HFF-Myc (cell line): ENCODE measurements at regions not wholly inside any gene's neighbourhood (a gene's known extent, or its start where the extent isn't known, plus 50 kb on each side); places are given as distances from the start of the nearest gene placed in this dataset.
"Not testable (repeated sequence)": the region's sequence is repeated elsewhere in the genome, so short reads cannot be mapped to it uniquely, and the experiment has no call there.

Experiments used
- DNase-seq: peaks from one replicate; pipeline ENCODE4 v3.0.0-alpha.2; 2011; ENCODE audit warnings: low read depth; ENCODE audit errors: extremely low read depth
- H3K4me3 ChIP-seq: replicated peaks from 2 replicates; pipeline ENCODE4 v1.5.1; 2011; ENCODE audit warnings: low read depth, mild to moderate bottlenecking, control low read depth, low read length
- TF ChIP-seq, protein P1 (sequence below): IDR thresholded peaks from 2 replicates; pipeline ENCODE4 v1.5.1; 2012; ENCODE audit warnings: mild to moderate bottlenecking, low read depth, low read length, control low read depth; ENCODE audit errors: missing control alignments

DNA sequence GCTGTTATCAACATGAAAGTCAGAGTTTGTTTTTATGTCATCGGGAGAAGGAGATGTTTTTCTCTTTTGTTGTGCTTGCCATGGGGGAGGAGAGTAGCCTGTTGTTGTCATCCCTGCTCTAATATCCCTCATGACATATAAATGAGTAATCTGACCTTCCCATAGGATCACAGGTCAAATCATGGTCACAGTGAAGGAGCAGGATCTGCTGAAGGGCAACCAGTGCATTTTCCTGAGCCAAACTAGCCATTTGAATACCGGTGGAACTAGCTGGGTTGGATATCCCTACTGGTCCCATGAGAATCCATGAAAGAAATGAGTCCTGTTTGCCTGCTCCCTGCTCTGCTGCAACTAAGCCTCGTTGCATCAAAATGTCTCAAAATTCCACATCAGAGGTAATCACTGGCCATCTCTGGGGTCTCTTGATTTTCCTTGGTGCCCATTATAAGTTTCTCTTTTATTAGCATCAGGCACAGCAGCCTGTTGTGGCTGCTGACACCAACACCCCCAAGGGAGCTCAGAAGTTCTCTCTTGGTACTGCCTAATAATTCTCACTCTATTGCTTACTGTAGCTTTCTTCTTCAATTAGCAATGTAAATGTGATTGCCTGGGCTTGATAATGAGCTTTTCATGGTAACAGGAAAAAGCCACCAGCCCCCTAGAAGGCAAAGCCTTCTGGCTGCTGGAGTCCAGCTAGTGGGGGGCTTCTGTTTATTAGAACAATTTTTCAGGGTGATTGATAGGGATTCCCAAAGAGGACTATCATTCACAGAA lies 211.4 kb upstream of the ERCC4 start:
- H3K4me3 ChIP-seq: no peak overlapping the region
- TF ChIP-seq, protein P1, sequence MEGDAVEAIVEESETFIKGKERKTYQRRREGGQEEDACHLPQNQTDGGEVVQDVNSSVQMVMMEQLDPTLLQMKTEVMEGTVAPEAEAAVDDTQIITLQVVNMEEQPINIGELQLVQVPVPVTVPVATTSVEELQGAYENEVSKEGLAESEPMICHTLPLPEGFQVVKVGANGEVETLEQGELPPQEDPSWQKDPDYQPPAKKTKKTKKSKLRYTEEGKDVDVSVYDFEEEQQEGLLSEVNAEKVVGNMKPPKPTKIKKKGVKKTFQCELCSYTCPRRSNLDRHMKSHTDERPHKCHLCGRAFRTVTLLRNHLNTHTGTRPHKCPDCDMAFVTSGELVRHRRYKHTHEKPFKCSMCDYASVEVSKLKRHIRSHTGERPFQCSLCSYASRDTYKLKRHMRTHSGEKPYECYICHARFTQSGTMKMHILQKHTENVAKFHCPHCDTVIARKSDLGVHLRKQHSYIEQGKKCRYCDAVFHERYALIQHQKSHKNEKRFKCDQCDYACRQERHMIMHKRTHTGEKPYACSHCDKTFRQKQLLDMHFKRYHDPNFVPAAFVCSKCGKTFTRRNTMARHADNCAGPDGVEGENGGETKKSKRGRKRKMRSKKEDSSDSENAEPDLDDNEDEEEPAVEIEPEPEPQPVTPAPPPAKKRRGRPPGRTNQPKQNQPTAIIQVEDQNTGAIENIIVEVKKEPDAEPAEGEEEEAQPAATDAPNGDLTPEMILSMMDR: no peak
- DNase-seq: no peak

DNA sequence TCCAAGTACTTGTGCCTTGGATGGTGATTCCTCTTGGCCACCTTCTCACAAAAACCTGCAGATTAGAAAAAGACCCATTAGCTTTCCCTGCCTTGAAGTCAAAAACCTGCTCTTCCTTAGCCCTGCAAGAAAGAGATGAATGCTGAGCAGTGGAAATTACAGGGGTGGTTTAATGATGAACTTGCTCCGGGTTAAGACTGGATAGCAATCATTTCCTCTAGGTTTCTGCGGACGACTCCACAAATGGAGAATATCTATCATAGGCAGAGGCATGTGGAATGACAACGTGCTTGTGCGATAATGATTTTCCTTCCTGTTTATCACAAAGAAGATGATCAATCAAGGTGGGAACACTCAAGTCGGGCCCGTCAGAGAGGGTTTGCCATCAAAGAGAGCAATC lies 201.2 kb upstream of the ERCC4 start:
- TF ChIP-seq, protein P1: no peak
- H3K4me3 ChIP-seq: no peak overlapping the region
- no peak for DNase-seq

DNA sequence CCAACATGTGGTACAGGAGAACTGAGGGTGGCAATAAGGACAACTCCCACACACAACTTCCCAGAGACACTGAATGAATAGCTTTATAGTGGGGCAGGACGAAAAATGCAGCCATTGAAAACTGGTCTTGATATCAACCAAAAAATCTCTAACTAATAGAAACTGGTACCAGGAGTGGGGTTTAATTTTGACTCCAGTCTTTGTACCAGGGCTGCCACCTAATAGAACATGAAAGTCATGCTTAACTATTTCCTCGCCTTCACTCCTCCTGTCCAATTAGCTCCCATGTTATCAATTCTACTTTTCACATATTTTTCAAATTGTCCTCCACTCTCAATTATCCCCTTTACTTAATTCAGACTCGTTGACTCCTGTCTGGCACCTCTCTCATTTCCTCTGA lies 192.0 kb upstream of the ERCC4 start:
- H3K4me3 ChIP-seq: no peak overlapping the region
- TF ChIP-seq, protein P1: no peak
- no peak for DNase-seq

DNA sequence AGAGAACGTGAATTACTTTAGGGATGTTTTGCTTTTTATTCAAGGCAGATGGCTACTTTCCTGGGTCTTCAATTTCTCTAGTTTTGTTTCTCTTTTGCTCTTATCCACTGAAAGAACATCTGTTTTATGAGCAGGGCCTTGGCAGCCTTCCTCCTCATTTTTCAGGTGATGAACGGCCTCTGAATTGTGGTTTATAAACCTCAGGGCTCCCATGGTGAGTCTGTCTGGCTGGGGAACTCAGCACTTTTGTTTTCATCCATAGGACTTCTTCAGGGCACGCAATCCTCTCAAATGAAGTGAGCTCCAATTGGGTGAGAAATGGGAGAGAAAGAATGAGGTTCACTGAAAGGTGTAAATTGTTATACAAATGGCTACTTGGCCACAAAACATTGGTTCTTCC lies 186.4 kb upstream of the ERCC4 start:
- no peak overlapping the region for H3K4me3 ChIP-seq
- DNase-seq: no peak
- TF ChIP-seq, protein P1: no peak

DNA sequence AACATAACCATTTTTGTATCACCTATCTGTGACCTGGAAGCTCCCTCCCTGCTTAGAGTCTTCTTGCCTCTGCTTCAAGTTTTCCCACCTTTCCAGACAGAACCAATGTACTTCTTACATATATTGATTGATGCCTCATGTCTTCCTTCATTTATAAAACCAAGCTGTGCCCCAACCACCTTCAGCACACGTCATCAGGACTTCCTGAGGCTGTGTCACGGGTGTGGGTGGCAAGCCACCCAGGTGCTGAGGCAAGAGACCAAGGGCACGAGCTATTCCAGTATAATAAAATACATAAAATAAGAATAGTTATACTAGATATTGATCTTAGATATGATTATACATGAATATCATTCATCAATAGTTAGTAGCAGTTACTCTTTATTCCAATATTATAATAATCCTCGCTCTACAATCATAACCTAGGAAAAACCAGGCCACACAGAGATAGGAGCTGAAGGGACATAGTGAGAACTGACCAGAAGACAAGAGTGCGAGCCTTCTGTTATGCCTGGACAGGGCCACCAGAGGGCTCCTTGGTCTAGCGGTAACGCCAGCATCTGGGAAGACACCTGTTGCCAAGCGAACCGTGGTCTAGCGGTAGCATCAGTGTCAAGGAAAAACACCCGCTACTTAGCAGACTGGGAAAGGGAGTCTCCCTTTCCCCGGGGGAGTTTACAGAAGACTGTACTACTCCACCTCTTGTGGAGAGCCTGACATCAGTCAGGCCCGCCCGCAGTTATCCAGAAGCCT lies 180.2 kb upstream of the ERCC4 start:
- DNase-seq, H3K4me3 ChIP-seq: not testable (repeated sequence)

DNA sequence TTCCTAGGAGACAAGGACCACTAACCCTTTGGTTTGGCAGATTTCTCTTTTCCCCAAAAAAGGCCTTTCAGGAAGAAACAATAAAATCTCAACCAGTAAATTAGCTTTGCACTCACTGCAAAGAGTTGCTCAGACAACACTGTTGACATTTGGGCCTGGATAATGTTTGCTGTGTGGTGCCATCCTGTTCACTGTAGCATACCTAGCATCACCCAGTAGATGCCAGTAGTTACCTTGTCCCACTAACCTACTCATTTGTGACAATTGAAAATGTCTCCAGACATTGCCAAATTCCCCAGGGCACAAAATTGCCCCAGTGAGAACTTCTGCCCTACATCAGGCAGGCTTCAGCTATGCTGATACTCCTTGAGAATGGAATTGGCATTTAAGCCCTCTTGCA lies 177.0 kb upstream of the ERCC4 start:
- H3K4me3 ChIP-seq: no peak overlapping the region
- no peak for DNase-seq
- TF ChIP-seq, protein P1: no peak

DNA sequence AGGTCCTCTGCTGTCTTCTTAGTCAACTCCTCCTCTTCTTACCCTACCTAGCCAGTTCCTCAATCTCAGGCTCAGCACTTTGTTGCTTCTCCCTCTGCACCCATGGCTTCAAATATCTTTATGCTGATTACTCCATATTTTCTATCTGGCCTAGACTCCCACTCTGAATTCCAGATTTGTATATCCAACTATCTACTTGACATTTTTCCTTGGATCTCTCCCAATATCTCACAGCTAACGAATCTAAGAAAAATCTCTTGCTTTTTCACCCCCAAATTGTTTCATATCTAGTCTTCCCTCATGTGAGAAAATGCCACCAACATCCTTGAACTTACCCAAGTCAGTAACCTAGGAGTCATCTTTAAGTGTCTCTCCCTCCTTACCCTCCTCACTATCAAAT lies 176.4 kb upstream of the ERCC4 start:
- H3K4me3 ChIP-seq: no peak overlapping the region
- no peak for DNase-seq
- TF ChIP-seq, protein P1: no peak
